GM21423 (cell line): ENCODE measurements at regions not wholly inside any gene's neighbourhood (a gene's known extent, or its start where the extent isn't known, plus 50 kb on each side); places are given as distances from the start of the nearest gene placed in this dataset.

Source experiments
- ATAC-seq: cut with Tn5 transposase; IDR thresholded peaks from one replicate; pipeline ENCODE4 v1.9.1; 2021; ENCODE audit warnings: mild to moderate bottlenecking, moderate library complexity; ENCODE audit not compliant: unreplicated experiment

DNA sequence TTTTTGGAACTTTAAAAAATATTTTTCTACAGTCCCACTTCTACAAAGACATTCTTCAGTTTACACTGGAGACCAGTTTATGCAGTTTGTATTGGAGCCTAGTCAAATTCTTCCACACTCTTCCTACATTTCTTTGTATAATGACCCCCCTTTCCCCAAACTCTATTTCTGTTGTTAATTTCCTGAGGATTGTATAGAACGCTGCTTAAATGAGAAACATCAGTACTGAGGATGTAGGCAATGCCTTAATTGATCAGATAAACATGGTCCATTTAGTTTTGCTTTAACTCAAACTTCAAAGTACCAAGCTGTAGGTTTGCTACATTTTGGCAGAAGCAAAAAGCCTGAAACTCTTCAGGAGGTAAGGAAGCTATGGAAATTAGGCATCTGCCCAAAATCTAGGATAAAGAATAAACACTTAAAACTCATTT, 155.5 kb downstream of the SLC7A11 start:
- ATAC-seq, result no peak

DNA sequence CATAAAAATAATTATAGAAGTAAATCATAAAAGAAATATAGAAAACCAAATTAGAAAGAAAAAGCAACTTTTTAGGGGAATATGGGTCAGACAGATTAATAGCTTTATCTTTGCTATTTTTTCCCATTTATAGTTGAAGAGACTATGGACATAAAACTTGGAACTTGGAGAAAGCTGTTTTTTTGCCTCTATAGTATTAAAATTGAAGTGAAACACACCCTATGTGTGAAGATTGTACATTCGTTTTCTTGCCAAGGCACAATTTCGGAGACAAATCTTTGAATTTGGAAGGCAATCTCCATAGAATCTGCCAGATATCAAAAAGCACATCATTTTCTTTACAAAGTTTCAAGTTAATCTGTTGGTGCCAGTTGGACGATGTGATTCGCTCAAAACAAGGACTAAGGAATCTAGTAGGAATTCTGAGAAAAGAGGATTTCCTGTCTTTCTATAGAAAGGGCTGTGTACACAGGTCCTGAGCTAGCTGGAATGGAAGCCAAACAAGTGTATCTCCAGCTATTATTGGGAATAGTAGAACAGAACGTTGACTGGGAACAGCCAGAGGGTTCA, 156.3 kb downstream of the SLC7A11 start:
- ATAC-seq, result no peak

- no peak for ATAC-seq
Observed at GRCh38 chr4:138078751-138079520, 163.2 kb downstream of the SLC7A11 start.

GRCh38 chr4:138078253-138078652, 163.9 kb downstream of the SLC7A11 start:
- no peak for ATAC-seq

- ATAC-seq, result no peak
Observed at GRCh38 chr4:138076561-138076960, 165.6 kb downstream of the SLC7A11 start.

DNA sequence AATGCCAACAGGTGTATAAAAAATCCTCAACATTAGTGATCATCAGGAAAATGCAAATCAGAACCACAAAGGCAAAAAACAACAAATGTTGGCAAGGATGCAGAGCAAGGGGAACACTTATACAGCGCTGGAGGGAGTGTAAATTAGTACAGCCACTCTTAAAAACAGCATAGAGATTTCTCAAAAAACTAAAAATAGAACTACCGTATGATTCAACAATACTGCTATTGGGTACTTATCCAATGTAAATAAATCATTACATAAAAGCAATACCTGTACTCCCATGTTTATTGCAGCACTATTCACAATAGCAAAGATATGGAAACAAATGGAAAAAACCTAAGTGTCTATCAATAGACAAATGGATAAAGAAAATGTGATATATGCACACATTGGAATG, 171.3 kb downstream of the SLC7A11 start:
- ATAC-seq, result no peak

DNA sequence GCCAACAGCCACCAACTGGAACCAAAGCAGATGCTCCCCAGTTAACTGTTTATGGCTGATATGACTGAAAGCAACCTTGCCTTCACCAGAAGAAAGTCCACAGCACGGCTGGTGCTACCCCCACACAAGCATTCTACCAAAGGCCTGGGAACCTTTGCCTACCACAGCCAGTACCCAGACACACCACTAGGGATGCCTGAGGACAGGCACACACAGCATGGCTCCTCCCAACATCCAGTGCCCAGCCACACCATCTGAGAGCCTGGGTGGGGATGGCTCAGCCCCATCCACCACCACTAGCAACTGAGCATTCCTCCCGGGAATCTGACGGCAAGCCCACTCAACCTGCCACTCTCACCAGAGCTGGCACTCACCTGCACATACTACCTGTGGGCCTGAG, 178.6 kb downstream of the SLC7A11 start:
- ATAC-seq, result no peak

GRCh38 chr4:138062929-138063328, 179.2 kb downstream of the SLC7A11 start:
- ATAC-seq, result no peak

DNA sequence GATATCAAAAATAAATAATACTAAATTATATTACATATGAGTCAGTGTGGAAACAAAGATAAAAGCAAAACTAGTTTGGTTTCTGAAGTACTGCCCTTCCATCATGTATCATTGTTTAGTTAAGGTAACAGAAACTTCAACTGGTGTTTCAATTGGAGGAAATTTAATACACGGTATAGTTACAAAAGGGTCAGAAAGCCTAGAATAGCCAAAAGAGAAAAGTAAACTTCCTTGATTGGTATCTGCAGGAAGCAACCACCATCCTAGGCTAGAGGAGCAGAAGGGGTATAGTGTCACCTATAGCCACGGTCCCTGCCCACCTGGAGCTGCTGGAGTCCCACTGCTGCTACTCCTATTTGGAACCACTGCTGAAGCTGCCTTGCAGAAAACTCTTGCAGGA, 185.6 kb downstream of the SLC7A11 start:
- ATAC-seq, result no peak

- no peak for ATAC-seq
Observed at GRCh38 chr4:138055890-138056289, 186.3 kb downstream of the SLC7A11 start.

GRCh38 chr4:138053641-138054301, 188.4 kb downstream of the SLC7A11 start:
- no peak for ATAC-seq

DNA sequence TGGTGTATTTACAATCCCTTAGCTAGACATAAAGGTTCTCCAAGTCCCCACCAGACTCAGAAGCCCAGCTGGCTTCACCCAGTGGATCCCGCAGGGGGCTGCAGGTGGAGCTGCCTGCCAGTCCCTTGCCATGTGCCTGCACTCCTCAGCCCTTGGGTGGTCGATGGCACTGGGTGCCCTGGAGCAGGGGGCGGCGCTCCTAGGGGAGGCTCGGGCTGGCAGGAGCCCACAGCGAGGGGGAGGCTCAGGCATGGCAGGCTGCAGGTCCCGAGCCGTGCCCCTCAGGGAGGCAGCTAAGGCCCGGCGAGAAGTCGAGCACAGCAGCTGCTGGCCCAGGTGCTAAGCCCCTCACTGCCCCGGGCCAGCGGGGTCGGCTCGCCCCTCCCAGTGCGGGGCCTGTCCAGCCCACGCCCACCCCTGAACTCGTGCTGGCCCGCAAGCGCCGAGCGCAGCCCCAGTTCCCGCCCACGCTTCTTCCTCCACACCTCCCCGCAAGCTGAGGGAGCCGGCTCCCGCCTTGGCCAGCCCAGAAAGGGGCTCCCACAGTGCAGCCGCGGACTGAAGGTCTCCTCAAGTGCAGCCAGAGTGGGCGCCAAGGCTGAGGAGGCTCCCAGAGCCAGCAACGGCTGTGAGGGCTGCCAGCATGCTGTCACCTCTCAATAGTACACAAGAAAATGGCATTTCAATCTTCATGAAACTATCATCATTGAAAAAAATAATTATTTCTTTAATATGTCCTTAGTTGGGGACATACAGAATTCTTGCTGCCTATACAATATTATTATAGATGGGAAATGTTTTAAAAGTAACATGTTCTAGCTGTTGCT, 189.1 kb downstream of the SLC7A11 start:
- ATAC-seq, result no peak

- no peak for ATAC-seq
Observed at GRCh38 chr4:138051157-138051556, 191.0 kb downstream of the SLC7A11 start.

DNA sequence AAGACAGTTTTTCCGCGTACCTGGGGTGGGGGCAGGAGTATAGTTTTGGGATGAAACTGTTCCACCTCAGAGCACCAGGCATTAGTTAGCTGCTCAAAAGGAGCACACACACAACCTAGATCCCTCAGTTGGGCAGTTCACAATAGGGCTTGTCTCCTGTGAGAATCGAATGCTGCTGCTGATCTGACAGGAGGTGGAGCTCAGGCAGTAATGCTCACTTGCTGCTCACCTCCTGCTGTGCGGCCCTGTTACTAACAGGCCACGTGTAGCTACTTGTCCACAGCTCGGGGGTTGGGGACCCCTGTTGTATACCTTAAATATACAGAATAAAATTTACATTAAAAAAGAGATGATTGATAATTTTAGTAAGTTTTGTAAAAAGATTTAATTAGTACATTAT, 191.5 kb downstream of the SLC7A11 start:
- no peak for ATAC-seq

DNA sequence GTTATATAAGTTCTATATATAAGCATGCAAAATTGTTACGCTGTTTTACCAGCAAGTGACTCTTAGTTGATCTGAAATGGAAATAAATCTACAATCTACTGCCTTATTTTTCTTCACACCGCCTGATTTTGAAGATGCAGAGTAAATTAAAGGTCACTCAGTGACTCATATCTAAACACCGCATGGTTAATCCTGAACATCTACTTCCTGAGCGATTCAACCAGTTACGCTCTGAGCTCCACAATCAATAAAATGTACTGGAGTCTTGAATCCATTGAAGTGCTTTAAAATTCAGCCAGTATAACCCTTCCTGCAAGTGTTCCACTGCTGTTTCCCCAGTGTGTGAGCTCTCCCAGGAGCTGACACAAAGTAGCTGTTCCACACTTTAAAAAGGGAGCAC, 192.8 kb downstream of the SLC7A11 start:
- ATAC-seq, result no peak

- ATAC-seq, result no peak
Observed at GRCh38 chr4:138047290-138047689, 194.9 kb downstream of the SLC7A11 start.

DNA sequence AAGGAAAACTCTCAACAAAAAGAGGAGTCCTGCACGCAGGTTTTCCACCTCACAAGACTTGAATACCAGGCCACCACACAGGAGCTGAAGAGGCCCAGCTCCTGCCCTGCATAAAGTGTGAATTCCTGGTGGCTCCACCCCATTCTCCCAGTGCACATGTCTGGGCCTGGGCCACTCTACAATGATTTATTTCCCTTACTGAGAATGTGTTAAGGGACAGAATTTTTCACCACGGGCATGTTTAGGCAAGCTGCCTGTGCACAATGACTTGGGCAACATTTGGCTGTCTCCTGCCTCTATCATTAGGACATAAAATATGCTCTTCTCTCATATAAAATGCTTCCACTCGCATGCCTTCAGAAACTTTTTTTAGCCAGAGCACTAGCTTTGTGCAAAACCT, 197.1 kb downstream of the SLC7A11 start:
- ATAC-seq, result no peak

DNA sequence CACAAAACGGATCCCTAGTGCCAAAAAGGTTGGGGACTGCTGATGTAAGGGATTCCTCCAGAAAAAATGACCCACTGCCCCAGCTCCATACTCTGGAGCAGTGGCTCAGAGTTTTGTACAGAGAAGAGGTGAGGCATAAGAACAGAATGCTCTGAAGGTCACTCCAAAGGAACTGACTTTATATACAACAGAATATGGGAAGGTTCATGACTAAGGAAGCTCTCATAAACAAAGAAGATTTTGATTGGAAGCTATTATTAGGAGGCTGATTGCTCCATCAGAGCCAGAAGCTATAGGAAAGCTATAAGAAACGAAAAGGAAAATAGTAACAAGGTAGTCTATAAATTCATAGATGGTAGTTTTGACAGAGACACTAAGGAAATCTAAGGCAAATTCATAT, 203.1 kb downstream of the SLC7A11 start:
- no peak for ATAC-seq

DNA sequence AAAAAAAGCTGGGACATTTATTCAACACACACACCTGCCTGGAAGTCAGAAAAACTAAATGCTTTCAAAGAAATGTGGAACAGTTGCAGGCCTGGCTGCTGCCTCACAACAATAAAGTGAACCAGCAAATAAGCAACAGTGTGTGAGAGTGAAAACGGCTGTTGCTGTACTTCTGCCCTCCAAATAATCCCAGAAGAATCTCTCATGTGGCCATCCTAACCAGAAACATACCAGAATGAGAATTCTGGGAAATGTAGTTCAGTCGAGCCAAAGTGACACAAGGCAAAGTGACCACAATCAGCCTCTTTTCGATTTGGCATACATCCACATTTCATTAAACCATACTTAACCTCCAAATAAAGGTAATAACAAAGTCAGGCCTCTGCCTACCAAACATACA, 204.5 kb downstream of the SLC7A11 start:
- ATAC-seq, result no peak

GRCh38 chr4:138035781-138036258, 206.3 kb downstream of the SLC7A11 start:
- peak; percentile 100 for ATAC-seq

- ATAC-seq, result no peak
Observed at GRCh38 chr4:138034871-138035270, 207.3 kb downstream of the SLC7A11 start.
